Mammary epithelial cell (primary cell): ENCODE measurements at regions not wholly inside any gene's neighbourhood (a gene's known extent, or its start where the extent isn't known, plus 50 kb on each side); places are given as distances from the start of the nearest gene placed in this dataset.

Source experiments
- EZH2 ChIP-seq: IDR thresholded peaks from 2 replicates; pipeline ENCODE4 v1.6.1; 2012; ENCODE audit warnings: low read length, inconsistent platforms, borderline replicate concordance
- TF ChIP-seq, protein P1 (sequence below), 2 donors: IDR thresholded peaks in 1 of 2; conservative IDR thresholded peaks in 1 of 2; 2 replicates each; pipeline ENCODE4 v1.5.1; 2011 to 2012; ENCODE audit warnings: inconsistent platforms in 2 of 2, low read length in 2 of 2, mild to moderate bottlenecking in 2 of 2, control low read depth in 1 of 2, low read depth in 1 of 2; ENCODE audit not compliant: insufficient read depth in 1 of 2; ENCODE audit errors: extremely low read depth in 1 of 2

DNA sequence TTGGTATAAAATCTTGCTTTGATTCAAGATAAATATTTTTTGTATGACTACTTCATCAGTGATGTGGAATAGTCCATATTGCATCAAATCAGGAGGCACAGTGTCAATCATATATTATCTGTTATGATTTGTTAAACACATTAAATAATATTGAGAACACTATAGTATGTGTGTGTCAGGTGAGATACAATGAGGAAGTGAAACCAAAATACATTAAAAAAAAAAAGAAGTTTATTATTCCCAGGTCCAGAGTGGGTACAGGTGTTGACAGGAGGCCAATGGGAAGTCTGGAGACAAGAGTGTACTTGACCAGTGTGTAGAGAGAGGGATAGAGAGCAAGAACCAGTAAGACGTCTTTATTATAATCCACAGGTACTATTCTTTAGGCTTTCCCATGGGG lies 292.6 kb downstream of the FSIP2 start:
- TF ChIP-seq, protein P1, sequence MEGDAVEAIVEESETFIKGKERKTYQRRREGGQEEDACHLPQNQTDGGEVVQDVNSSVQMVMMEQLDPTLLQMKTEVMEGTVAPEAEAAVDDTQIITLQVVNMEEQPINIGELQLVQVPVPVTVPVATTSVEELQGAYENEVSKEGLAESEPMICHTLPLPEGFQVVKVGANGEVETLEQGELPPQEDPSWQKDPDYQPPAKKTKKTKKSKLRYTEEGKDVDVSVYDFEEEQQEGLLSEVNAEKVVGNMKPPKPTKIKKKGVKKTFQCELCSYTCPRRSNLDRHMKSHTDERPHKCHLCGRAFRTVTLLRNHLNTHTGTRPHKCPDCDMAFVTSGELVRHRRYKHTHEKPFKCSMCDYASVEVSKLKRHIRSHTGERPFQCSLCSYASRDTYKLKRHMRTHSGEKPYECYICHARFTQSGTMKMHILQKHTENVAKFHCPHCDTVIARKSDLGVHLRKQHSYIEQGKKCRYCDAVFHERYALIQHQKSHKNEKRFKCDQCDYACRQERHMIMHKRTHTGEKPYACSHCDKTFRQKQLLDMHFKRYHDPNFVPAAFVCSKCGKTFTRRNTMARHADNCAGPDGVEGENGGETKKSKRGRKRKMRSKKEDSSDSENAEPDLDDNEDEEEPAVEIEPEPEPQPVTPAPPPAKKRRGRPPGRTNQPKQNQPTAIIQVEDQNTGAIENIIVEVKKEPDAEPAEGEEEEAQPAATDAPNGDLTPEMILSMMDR (conservative IDR thresholded peaks at IDR 0.05 in 1 of 2, IDR thresholded peaks at IDR 0.05 in 1 of 2; ENCODE audit: extremely low read depth in 1 of 2, insufficient read depth in 1 of 2, low read depth in 1 of 2, low read length in 2 of 2) = no peak
- TF ChIP-seq EZH2 = no peak
